Neural cell (in vitro differentiated cells): ENCODE measurements at regions not wholly inside any gene's neighbourhood (a gene's known extent, or its start where the extent isn't known, plus 50 kb on each side); places are given as distances from the start of the nearest gene placed in this dataset.

Experiments
- H2AFZ ChIP-seq: fragments of 200-600, 300-800 bp; sonication (generic), shearing (Covaris generic); 2 replicates; pipeline ENCODE4 v1.6.0; 2014; ENCODE audit warnings: low read depth, mild to moderate bottlenecking, antibody characterized with exemption, low read length, moderate library complexity
- H3F3A ChIP-seq: fragments of 200-600 bp; shearing (Covaris generic); 2 replicates; pipeline ENCODE4 v1.6.1; 2016; ENCODE audit warnings: mild to moderate bottlenecking, moderate library complexity, mixed read lengths, antibody characterized with exemption, low read length; ENCODE audit not compliant: insufficient read depth, poor library complexity, severe bottlenecking
- H3K27ac ChIP-seq: fragments of 200-600, 300-800 bp; sonication (generic), shearing (Covaris generic); 2 replicates; pipeline ENCODE4 v1.5.1; 2014; ENCODE audit warnings: mild to moderate bottlenecking, low read length, moderate library complexity
- H3K27me3 ChIP-seq: fragments of 300-800, 200-600 bp; sonication (generic), shearing (Covaris generic); 2 replicates; pipeline ENCODE4 v1.6.0; 2014; ENCODE audit warnings: mild to moderate bottlenecking, low read depth, low read length, moderate library complexity; ENCODE audit not compliant: insufficient read depth
- H3K36me3 ChIP-seq: fragments of 300-800, 200-600 bp; sonication (generic), shearing (Covaris generic); 2 replicates; pipeline ENCODE4 v1.5.1; 2014; ENCODE audit warnings: mild to moderate bottlenecking, antibody characterized with exemption, low read length, moderate library complexity; ENCODE audit not compliant: insufficient read depth
- H3K4me2 ChIP-seq: fragments of 300-800, 200-600 bp; sonication (generic), shearing (Covaris generic); 2 replicates; pipeline ENCODE4 v1.6.0; 2014; ENCODE audit warnings: mild to moderate bottlenecking, low read length
- H3K4me3 ChIP-seq: fragments of 300-800, 200-600 bp; sonication (generic), shearing (Covaris generic); 2 replicates; pipeline ENCODE4 v1.5.1; 2014; ENCODE audit warnings: mild to moderate bottlenecking, low read length, moderate library complexity
- H3K79me2 ChIP-seq: fragments of 200-600 bp; shearing (Covaris generic); replicated peaks from 2 replicates; pipeline ENCODE4 v1.6.0; 2014; ENCODE audit warnings: mild to moderate bottlenecking, low read length, moderate library complexity; ENCODE audit not compliant: insufficient read depth
- H3K9ac ChIP-seq: fragments of 300-800, 200-600 bp; sonication (generic), shearing (Covaris generic); 2 replicates; pipeline ENCODE4 v1.6.1; 2016; ENCODE audit warnings: mild to moderate bottlenecking, low read length, mixed read lengths
- H3K9me2 ChIP-seq: fragments of 200-600 bp; shearing (Covaris generic); 2 replicates; pipeline ENCODE4 v1.6.1; 2016; ENCODE audit warnings: mild to moderate bottlenecking, low read length, mixed read lengths; ENCODE audit not compliant: insufficient read depth
- H3K9me3 ChIP-seq: fragments of 200-600, 300-800 bp; sonication (generic), shearing (Covaris generic); 2 replicates; pipeline ENCODE4 v1.6.1; 2016; ENCODE audit warnings: mild to moderate bottlenecking, mixed run types, low read length, moderate library complexity, mixed read lengths
- H4K20me1 ChIP-seq: fragments of 200-600 bp; shearing (Covaris generic); 2 replicates; pipeline ENCODE4 v1.6.1; 2016; ENCODE audit warnings: mild to moderate bottlenecking, mixed run types; ENCODE audit not compliant: insufficient read depth
- CTCF ChIP-seq: fragments of 450-650 bp; IDR thresholded peaks from 2 replicates; pipeline ENCODE4 v1.5.1; 2014; ENCODE audit warnings: antibody characterized with exemption, mild to moderate bottlenecking, moderate library complexity; ENCODE audit not compliant: poor library complexity, severe bottlenecking
- EP300 ChIP-seq: fragments of 450-650 bp; conservative IDR thresholded peaks from 2 replicates; pipeline ENCODE4 v1.6.1; 2014; ENCODE audit warnings: antibody characterized with exemption, mild to moderate bottlenecking, moderate library complexity; ENCODE audit not compliant: poor library complexity, severe bottlenecking
- EZH2 ChIP-seq: fragments of 200-600, 300-800 bp; shearing (Covaris generic), sonication (generic); IDR thresholded peaks from 2 replicates; pipeline ENCODE4 v1.6.1; 2014; ENCODE audit warnings: antibody characterized with exemption, low read length, borderline replicate concordance, mild to moderate bottlenecking; ENCODE audit not compliant: insufficient read depth, poor library complexity, severe bottlenecking
- MXI1 ChIP-seq: fragments of 450-650 bp; conservative IDR thresholded peaks from 2 replicates; pipeline ENCODE4 v1.6.1; 2014; ENCODE audit warnings: antibody characterized with exemption, mild to moderate bottlenecking; ENCODE audit not compliant: poor library complexity, severe bottlenecking
- POLR2AphosphoS5 ChIP-seq: IDR thresholded peaks from 2 replicates; pipeline ENCODE4 v1.6.1; 2012
- RAD21 ChIP-seq: fragments of 450-650 bp; conservative IDR thresholded peaks from 2 replicates; pipeline ENCODE4 v1.6.1; 2014; ENCODE audit warnings: antibody characterized with exemption, mild to moderate bottlenecking, moderate library complexity
- REST ChIP-seq: IDR thresholded peaks from 2 replicates; pipeline ENCODE4 v1.6.1; 2012; ENCODE audit warnings: borderline replicate concordance
- SMC3 ChIP-seq: fragments of 450-650 bp; conservative IDR thresholded peaks from 2 replicates; pipeline ENCODE4 v1.6.1; 2014; ENCODE audit warnings: antibody characterized with exemption, mild to moderate bottlenecking, moderate library complexity; ENCODE audit not compliant: poor library complexity
- TAF1 ChIP-seq: IDR thresholded peaks from 2 replicates; pipeline ENCODE4 v1.6.1; 2012; ENCODE audit warnings: low read depth

- Histone ChIP-seq H3K4me3 (no peak overlapping the region), H3K9ac (no peak overlapping the region), H3K9me3 (no peaks in the 10 kb centered on the region), H3K79me2 (no peaks in the 10 kb centered on the region), H3K9me2 (no peaks in the 10 kb centered on the region), H3K36me3 (no peaks in the 10 kb centered on the region), H3F3A (no peaks in the 10 kb centered on the region), H4K20me1 (no peaks in the 10 kb centered on the region), H3K27ac (no peak overlapping the region), H2AFZ (no peak overlapping the region), H3K4me2 (no peak overlapping the region), H3K27me3 (no peaks in the 10 kb centered on the region)
- TF ChIP-seq TAF1 (no peak), MXI1 (no peak), SMC3 (no peak), CTCF (no peak), POLR2AphosphoS5 (no peak), EP300 (no peak), EZH2 (no peak), REST (no peak), RAD21 (no peak)
Measured at GRCh38 chr2:117123362-117123761, 691.1 kb upstream of the DDX18 start.

- Histone ChIP-seq H3K9me2 (no peaks in the 10 kb centered on the region), H3F3A (no peaks in the 10 kb centered on the region), H4K20me1 (no peaks in the 10 kb centered on the region), H2AFZ (no peak overlapping the region), H3K27me3 (no peaks in the 10 kb centered on the region), H3K9ac (no peak overlapping the region), H3K79me2 (no peaks in the 10 kb centered on the region), H3K9me3 (no peaks in the 10 kb centered on the region), H3K4me2 (no peak overlapping the region), H3K27ac (no peak overlapping the region), H3K36me3 (no peaks in the 10 kb centered on the region), H3K4me3 (no peak overlapping the region)
- TF ChIP-seq MXI1 (no peak), EZH2 (no peak), REST (no peak), SMC3 (no peak), TAF1 (no peak), EP300 (no peak), RAD21 (no peak), POLR2AphosphoS5 (no peak), CTCF (no peak)
Measured at GRCh38 chr2:117126656-117127055, 687.8 kb upstream of the DDX18 start.
